Activated CD8-positive, alpha-beta memory T cell treated with anti-CD3 and anti-CD28 coated beads, Interleukin-2, amount 50 U/mL, for 1 hour (primary cell): ENCODE measurements at regions not wholly inside any gene's neighbourhood (a gene's known extent, or its start where the extent isn't known, plus 50 kb on each side); places are given as distances from the start of the nearest gene placed in this dataset.

Source experiments
- DNase-seq: peaks from one replicate; pipeline ENCODE4 v3.0.0-alpha.2; 2020; ENCODE audit errors: extremely low read depth

DNA sequence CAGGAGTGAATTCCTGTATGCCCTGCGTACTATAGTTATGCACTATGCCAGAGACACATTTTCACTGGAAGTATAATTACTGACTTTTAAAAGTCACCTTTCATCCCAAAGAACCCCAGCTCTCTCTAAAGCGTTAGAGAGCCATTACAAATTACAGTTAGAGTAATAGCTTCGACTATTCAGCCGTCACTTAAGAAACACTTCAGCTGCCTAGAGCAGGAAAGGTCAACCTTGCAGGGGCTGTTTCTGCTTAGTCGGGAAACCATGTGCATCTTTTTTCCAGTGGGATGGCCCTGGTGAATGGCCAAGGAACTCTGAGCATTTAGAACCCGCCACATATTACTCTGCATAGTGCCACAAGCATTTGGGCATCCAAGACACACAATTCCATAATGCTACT, 235.9 kb downstream of the ARRDC4 start:
- DNase-seq: no peak

DNA sequence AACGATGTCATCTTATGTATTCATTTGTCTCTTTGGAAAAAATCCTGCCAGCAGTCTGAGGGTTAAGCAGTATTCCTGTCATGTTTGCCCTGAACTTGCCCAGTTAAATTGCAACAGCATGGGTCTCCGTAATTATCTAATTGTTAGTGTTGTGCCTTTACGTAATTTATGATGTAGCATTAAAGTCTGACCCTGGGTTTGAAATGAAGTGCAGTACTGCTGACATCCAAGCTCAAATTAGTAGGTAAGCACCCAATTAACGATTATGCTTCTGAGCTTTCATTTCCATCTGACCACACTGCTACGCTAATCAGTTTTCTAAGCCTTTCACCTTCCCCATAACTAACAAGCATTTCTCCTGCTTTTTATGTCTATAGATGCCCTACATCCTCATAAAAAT, 241.8 kb downstream of the ARRDC4 start:
- DNase-seq: no peak

- DNase-seq: no peak
Observed at GRCh38 chr15:98203872-98204660, 243.6 kb downstream of the ARRDC4 start.

- DNase-seq: no peak
Observed at GRCh38 chr15:98207928-98208327, 247.4 kb downstream of the ARRDC4 start.

- no peak for DNase-seq
Observed at GRCh38 chr15:98213346-98213979, 253.0 kb downstream of the ARRDC4 start.

DNA sequence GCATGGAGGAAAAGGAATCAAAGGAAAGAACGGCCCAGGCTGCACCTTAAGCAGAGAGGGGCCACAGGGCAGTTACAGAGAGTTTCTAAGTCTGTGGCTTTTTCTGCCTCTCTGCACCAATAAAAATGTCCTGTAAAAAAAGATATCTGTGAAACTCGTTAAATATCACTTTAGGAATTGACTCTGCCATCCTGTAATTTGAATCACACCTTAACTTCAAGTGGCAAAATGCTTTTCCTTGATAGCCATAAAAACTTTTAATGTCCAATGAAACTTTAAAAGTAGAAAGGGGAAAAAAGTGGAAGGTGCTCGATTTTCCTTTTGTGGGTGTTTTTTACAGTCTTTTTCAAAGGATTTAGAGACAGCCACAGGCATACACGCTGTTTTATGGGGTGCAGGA, 255.7 kb downstream of the ARRDC4 start:
- DNase-seq: no peak

DNA sequence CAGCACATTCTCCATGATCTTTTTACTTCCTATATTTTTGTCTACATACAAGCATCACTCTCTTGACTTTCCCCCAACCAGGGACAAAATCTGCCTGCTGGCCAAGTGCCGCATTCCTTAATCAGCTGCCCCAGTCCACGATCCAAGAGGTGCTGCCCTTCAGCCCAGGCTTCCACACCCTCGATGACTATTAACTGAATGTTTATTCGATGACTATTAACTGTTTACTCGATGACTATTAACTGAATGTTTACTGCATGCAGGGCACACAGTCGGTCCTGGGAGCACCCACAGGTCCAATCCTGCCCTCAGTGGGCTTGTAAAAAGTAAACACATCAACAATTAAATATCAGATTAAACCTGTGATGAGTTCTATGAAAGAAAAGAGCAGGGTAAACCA, 256.9 kb downstream of the ARRDC4 start:
- DNase-seq: no peak

DNA sequence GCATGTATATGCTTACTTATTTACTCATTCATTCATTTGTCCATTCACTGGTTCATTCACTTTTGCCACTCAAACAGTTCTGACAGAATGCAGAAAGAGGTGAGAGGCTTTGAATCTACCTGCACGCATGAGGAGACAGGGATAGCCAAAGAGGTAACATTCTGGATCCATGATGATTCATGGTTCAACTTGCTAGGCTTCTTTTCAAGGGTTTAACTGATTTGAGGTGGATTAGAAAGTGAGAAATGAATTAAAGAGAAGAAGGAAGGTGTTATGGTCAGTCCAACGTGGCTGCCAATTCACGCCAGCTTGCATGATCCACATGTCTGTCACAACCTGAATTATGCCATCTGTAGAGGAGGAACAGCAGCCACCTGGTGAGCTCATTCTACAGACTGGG, 260.6 kb downstream of the ARRDC4 start:
- DNase-seq: no peak

DNA sequence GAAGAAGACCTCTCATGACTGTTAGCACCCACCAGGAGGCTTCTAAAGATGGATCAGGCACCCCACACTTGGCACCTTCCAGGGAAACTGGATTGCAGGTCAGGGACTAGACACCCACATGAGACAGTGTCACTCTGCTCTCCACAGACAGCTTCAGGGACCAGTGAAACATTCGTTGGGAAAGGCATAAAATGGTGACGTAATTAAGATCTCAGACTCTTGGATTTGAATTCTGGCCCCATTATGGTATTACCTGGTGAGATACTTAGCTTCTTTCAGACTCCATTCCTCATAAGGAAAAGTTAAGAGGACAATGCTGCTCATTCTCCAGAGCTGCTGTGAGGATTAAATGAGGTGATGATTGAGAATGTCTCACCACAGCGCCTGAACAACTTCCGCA, 261.1 kb downstream of the ARRDC4 start:
- no peak for DNase-seq

- DNase-seq: no peak
Observed at GRCh38 chr15:98226149-98226548, 265.6 kb downstream of the ARRDC4 start.

- DNase-seq: no peak
Observed at GRCh38 chr15:98226578-98226977, 266.1 kb downstream of the ARRDC4 start.

DNA sequence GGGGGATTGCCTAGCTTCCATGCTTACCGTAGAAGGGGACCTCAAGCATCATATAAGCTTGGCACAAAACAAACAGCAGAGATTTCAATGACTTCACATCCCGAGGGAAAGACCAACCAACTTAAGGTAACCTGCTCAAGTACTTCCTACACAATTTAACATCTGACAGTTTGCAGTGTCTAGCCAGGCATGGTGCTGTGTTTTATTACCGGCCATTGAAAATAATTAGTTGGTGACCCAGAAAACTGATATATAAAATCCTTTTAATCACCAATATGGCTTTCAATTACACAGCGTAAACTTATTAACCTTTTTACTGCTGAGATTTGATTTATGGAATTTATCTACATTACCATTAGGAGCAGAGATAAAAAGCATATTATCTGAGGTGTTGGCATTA, 268.3 kb downstream of the ARRDC4 start:
- DNase-seq: no peak

GRCh38 chr15:98230975-98231374, 270.5 kb downstream of the ARRDC4 start:
- no peak for DNase-seq

DNA sequence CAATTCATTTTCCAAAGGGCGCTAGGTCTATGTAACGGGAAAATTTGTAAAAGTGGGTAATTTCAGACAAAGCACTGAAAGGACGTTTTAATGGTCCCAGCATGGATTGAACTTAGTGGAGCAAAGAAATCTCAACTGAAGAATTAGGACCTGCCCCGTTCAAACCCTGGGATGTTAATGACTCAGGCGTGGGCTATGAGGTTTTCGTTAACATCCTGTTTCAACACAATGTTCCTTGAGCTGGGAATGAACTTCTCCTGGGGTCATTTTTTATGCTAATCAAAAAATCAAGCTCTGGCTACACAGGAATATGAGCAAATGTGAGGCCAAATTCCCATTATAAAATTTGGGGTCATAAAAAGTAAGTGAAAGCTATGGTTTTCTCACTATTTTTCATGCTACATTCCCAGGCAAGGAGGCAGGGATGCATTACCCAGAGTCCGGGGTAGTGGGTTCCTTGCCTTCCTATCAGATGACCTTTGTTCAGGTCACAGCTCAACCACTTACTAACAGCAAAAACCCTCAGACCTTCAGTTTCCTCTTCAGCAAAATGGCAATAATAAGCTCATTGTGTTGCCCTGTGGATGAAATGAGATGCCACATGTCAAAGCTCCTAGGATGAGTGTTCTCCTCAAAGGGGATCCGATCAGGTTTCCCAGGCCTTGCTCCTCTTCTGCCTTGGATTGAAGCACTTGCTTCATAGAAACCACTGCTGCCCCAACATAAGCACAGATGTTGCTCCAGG, 271.4 kb downstream of the ARRDC4 start:
- no peak for DNase-seq

GRCh38 chr15:98232761-98233160, 272.3 kb downstream of the ARRDC4 start:
- DNase-seq: no peak

DNA sequence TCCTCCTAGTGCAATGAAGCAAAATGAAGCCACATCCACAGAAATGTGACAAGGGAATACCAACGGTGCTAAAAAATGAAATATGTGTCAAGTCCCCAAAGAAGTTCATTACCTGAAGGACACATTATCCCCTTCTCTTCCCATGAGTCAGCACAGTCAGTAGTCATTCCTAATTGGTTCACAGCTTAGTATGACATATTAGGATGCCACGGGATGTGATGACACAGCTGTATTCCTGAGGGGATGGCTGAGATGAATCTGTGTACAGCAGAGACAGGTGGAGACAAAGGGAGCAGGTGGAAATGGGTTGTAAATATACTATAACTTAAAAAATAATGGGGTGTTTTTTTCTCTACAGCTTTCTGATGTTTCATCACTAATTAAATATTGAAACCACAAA, 273.4 kb downstream of the ARRDC4 start:
- DNase-seq: no peak

GRCh38 chr15:98240303-98240702, 279.8 kb downstream of the ARRDC4 start:
- no peak for DNase-seq

DNA sequence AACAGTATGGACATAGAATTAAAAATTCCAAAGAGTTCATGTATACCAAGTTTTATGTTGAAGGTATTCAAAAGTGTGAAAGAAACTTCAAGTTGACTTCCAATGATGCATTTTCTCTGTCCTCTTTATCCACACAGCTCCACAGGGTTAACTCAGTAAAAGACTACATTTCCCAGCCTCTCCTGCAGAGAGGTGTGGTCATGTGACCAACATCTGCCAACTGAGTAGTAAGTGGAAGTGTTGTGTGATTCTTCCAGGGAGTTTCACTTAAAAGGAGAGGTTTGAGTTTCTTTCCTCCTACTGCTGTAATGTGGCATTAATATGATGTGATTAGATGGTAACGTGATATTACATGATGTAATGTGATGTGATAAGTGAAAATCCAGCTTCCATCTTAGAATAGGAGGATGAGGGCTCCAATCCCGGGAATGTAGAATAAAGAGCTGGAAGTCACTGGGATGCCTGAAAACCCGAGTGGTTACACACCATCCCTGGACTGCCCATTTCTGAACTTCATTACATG, 280.6 kb downstream of the ARRDC4 start:
- DNase-seq: no peak

DNA sequence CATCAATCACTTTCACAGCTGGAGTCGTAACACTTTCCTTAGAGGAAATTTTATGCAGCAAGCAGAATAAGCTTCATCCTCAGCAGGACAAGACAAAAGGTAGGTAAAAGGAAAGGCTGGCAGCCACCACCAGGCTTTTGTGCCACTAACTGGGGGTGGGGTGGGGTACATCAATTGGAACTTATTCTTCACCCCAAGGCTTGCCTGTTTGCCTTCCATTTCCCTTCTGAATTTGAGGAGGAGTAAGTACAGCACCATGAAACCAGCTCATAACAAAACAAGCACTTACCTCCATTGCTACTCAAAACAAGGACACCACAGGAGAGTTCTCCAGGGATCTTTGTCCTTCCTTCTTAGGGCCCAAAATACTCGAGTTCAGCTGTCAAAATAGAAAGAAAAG, 296.8 kb downstream of the ARRDC4 start:
- no peak for DNase-seq

DNA sequence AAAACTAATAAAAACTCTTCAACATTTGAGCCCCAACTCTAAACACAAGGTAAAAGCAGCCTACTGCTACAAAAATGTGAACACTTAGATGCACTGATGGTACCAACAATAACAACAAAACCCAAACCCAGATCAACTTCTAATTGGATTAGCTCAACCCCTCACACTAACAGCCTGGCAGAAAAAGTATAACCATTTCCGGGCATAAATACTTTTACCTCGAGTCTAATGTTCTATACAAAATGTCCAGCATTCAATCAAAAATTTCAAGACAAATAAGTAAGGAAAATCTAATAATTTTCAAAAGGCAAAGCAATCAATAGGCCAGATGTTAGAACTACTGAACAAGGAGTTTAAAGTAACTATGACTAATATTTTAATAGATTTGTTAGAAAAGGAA, 303.3 kb downstream of the ARRDC4 start:
- no peak for DNase-seq

DNA sequence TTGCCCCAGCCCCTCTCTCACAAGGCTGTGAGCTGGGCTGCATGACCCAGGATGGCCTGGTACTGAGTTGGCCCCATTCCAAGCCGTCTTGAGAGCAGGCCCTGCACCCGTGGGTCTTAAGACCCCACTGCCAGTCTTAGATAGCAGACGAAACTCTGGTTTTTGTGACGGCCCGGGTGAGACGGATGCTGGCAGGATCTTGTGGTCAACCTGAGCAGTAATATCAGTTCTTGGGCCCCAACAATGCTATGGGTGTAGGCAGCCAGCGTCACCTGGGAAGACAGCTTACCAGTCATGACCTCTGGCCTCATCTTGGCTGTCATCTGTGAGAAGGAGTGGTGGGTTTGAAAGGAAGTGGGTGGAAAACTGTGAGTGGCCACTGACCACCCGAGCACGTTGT, 305.8 kb downstream of the ARRDC4 start:
- no peak for DNase-seq

- DNase-seq: no peak
Observed at GRCh38 chr15:98268163-98268562, 307.7 kb downstream of the ARRDC4 start.

DNA sequence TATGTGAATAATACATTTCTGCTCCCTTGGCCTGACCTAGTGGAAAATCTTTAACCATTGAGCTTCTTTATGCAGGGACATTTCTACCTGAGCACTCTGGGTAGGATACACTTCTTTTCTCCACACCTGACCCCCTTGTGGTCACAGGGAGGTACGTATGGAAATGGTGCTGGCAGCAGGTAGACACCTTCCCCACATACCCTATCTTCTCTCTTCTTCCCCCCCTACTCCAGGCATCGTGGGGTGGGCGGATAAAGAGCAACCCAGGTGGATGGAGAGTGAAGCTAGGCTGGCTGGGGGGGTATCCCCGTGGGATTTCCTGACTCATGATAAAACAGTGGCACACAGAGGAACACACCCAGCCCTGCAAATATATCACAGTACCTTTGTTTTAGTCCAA, 312.1 kb downstream of the ARRDC4 start:
- DNase-seq: no peak
